ENCODE measurements at regions not wholly inside any gene's neighbourhood (a gene's known extent, or its start where the extent isn't known, plus 50 kb on each side); places are given as distances from the start of the nearest gene placed in this dataset.
A peak's percentile ranks its signal among the peaks of the same experiment; 100 is the strongest.
"Not testable (repeated sequence)": the region's sequence is repeated elsewhere in the genome, so short reads cannot be mapped to it uniquely, and the experiment has no call there.

GRCh38 chr1:207243442-207244408 is 77.8 kb upstream of the CD55 start:
- no peak for DNase-seq (ENCODE audit: low spot score)

GRCh38 chr1:207244409-207244801 is 77.1 kb upstream of the CD55 start:
- no peak for DNase-seq (ENCODE audit: low spot score)

GRCh38 chr1:207245124-207245523 is 76.4 kb upstream of the CD55 start:
- no peak for DNase-seq (ENCODE audit: low spot score)

- DNase-seq (ENCODE audit: low spot score): no peak
Observed at GRCh38 chr1:207248544-207249198, 72.8 kb upstream of the CD55 start.

GRCh38 chr1:207250431-207250830 is 71.0 kb upstream of the CD55 start:
- DNase-seq (ENCODE audit: low spot score): no peak

GRCh38 chr1:207251066-207251465 is 70.4 kb upstream of the CD55 start:
- no peak for DNase-seq (ENCODE audit: low spot score)

- DNase-seq (ENCODE audit: low spot score): no peak
Observed at GRCh38 chr1:207256869-207257268, 64.6 kb upstream of the CD55 start.

- peak; percentile 21 for DNase-seq (ENCODE audit: low spot score)
Observed at GRCh38 chr1:207259391-207259790, 62.1 kb upstream of the CD55 start.

- no peak for DNase-seq (ENCODE audit: low spot score)
Observed at GRCh38 chr1:207261971-207262370, 59.5 kb upstream of the CD55 start.

GRCh38 chr1:207262891-207263290 is 58.6 kb upstream of the CD55 start:
- DNase-seq (ENCODE audit: low spot score): not testable (repeated sequence)

GRCh38 chr1:207264663-207265252 is 56.7 kb upstream of the CD55 start:
- DNase-seq (ENCODE audit: low spot score): no peak

GRCh38 chr1:207268337-207268736 is 53.1 kb upstream of the CD55 start:
- no peak for DNase-seq (ENCODE audit: low spot score)

GRCh38 chr1:207268753-207269511 is 52.5 kb upstream of the CD55 start:
- DNase-seq (ENCODE audit: low spot score): no peak

All from AG20443 (cell line).